Suprapubic skin (tissue), 4 donors: ENCODE measurements at regions not wholly inside any gene's neighbourhood (a gene's known extent, or its start where the extent isn't known, plus 50 kb on each side); places are given as distances from the start of the nearest gene placed in this dataset.

Experiments
- CTCF ChIP-seq, 2 donors: fragments of 200-600 bp in 1 of 2; fragments of 450-650 bp in 1 of 2; sonication (generic) in 1 of 2; IDR thresholded peaks; one replicate each; pipeline ENCODE4 v1.5.1; 2016 to 2019; ENCODE audit warnings: antibody characterized with exemption in 2 of 2, mild to moderate bottlenecking in 1 of 2, moderate library complexity in 1 of 2
- EP300 ChIP-seq: sonication (generic); formaldehyde crosslinking; IDR thresholded peaks from one replicate; pipeline ENCODE4 v1.6.1; 2017; ENCODE audit warnings: antibody characterized with exemption
- POLR2A ChIP-seq, 2 donors: fragments of 450-650 bp; IDR thresholded peaks; one replicate each; pipeline ENCODE4 v1.6.1; 2017; ENCODE audit warnings: antibody characterized with exemption in 2 of 2, mild to moderate bottlenecking in 2 of 2, moderate library complexity in 2 of 2
- POLR2AphosphoS5 ChIP-seq, 3 donors: sonication (generic); formaldehyde crosslinking; IDR thresholded peaks; one replicate each; pipeline ENCODE4 v1.6.1; 2017; ENCODE audit warnings: antibody characterized with exemption in 3 of 3

GRCh38 chr18:55672574-55673361 lies 84.8 kb upstream of the TCF4 start:
- TF ChIP-seq CTCF (IDR thresholded peaks at IDR 0.05) = no peak
- no peak for TF ChIP-seq POLR2A (IDR thresholded peaks at IDR 0.05)
- no peak for TF ChIP-seq EP300
- TF ChIP-seq POLR2AphosphoS5 (IDR thresholded peaks at IDR 0.05) = no peak
